Kidney epithelial cell (primary cell): ENCODE measurements at regions not wholly inside any gene's neighbourhood (a gene's known extent, or its start where the extent isn't known, plus 50 kb on each side); places are given as distances from the start of the nearest gene placed in this dataset.

ENCODE experiments used
- DNase-seq: peaks from one replicate; pipeline ENCODE4 v3.0.0-alpha.2; 2010; ENCODE audit warnings: low read depth
- H3K27me3 ChIP-seq: 2 replicates; pipeline ENCODE4 v1.6.0; 2011; ENCODE audit warnings: low read length; ENCODE audit not compliant: control insufficient read depth, insufficient read depth
- H3K36me3 ChIP-seq: 2 replicates; pipeline ENCODE4 v1.5.1; 2011; ENCODE audit warnings: low read length; ENCODE audit not compliant: control insufficient read depth, insufficient read depth
- H3K4me3 ChIP-seq: 2 replicates; pipeline ENCODE4 v1.5.1; 2011; ENCODE audit warnings: low read depth, mild to moderate bottlenecking, control low read depth, low read length
- TF ChIP-seq, protein P1 (sequence below): IDR thresholded peaks from 2 replicates; pipeline ENCODE4 v1.5.1; 2011; ENCODE audit warnings: mild to moderate bottlenecking, moderate library complexity, low read length, control low read depth, inconsistent platforms; ENCODE audit not compliant: insufficient read depth, poor library complexity, severe bottlenecking

- Histone ChIP-seq H3K36me3 (no peaks in the 10 kb centered on the region), H3K27me3 (no peaks in the 10 kb centered on the region), H3K4me3 (no peak overlapping the region)
- TF ChIP-seq, protein P1, sequence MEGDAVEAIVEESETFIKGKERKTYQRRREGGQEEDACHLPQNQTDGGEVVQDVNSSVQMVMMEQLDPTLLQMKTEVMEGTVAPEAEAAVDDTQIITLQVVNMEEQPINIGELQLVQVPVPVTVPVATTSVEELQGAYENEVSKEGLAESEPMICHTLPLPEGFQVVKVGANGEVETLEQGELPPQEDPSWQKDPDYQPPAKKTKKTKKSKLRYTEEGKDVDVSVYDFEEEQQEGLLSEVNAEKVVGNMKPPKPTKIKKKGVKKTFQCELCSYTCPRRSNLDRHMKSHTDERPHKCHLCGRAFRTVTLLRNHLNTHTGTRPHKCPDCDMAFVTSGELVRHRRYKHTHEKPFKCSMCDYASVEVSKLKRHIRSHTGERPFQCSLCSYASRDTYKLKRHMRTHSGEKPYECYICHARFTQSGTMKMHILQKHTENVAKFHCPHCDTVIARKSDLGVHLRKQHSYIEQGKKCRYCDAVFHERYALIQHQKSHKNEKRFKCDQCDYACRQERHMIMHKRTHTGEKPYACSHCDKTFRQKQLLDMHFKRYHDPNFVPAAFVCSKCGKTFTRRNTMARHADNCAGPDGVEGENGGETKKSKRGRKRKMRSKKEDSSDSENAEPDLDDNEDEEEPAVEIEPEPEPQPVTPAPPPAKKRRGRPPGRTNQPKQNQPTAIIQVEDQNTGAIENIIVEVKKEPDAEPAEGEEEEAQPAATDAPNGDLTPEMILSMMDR: no peak
- DNase-seq: no peak
Observed at GRCh38 chr3:150118219-150118618, 147.5 kb upstream of the PFN2 start.

DNA sequence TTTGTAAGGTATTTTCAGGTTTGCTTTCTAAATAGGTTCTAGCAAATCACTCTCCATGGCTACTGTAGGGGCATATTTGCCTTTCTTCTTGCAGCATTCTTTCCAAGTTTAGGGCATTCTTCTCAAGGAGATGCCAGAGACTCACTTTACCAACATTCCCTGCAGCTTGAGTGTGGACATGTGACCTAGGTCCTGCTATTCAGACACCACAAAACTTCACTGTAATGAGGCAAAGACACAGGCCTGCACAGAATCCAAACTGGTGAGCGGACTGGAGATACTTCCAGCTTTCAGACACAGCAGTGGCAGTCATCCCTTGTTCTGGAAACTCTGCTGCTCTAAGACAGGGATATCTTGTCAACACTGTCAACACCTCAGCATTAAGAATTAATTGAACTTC, 146.4 kb upstream of the PFN2 start:
- Histone ChIP-seq H3K4me3 (no peak overlapping the region), H3K27me3 (no peaks in the 10 kb centered on the region), H3K36me3 (no peaks in the 10 kb centered on the region)
- no peak for DNase-seq
- TF ChIP-seq, protein P1: no peak

DNA sequence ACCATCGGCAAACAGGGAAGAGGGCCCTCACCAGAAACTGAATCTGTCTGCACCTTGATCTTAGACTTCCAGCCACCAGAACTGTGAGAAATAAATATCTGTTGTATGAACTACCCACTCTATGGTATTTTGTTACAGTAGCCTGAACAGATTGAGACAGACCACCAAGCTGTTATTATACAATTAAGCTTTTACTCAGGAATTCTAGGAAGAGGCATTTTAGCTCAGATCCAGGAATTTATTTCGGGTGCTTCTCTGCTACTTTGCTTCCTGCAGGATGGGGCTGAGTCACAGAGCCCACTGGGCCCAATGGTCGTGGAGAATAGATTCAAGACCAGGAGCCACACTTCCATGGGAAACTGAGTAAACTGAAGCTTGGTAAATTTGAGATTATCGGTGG, 145.5 kb upstream of the PFN2 start:
- DNase-seq: no peak
- no peaks in the 10 kb centered on the region for H3K36me3 ChIP-seq
- H3K27me3 ChIP-seq: no peaks in the 10 kb centered on the region
- TF ChIP-seq, protein P1: no peak
- H3K4me3 ChIP-seq: no peak overlapping the region

GRCh38 chr3:150114873-150115540, 144.3 kb upstream of the PFN2 start:
- no peaks in the 10 kb centered on the region for H3K36me3 ChIP-seq
- TF ChIP-seq, protein P1: no peak
- no peak for DNase-seq

GRCh38 chr3:150114273-150114672, 143.6 kb upstream of the PFN2 start:
- Histone ChIP-seq H3K27me3 (no peaks in the 10 kb centered on the region), H3K36me3 (no peaks in the 10 kb centered on the region), H3K4me3 (no peak overlapping the region)
- no peak for DNase-seq
- TF ChIP-seq, protein P1: no peak

More at GRCh38 chr3:150114873-150115540, 144.3 kb upstream of the PFN2 start:
- H3K27me3 ChIP-seq: no peaks in the 10 kb centered on the region
- no peak overlapping the region for H3K4me3 ChIP-seq

DNA sequence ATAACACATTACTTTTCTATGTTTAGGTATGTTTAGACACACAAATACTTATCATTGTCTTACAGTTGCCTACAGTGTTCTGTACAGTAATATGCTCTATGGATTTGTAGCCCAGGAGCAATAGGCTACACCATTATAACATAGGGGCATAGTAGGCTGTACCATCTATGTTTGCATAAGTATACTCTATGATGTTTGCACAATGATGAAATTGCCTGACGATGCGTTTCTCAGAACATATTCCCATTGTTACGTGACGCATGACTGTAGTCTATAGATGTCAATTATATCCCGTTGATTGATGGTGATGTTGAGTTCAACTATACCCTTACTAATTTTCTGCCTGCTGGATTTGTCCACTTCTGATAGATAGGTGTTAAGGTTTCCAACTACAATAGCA, 139.4 kb upstream of the PFN2 start:
- no peaks in the 10 kb centered on the region for H3K36me3 ChIP-seq
- no peak for DNase-seq
- no peaks in the 10 kb centered on the region for H3K27me3 ChIP-seq
- TF ChIP-seq, protein P1: no peak
- no peak overlapping the region for H3K4me3 ChIP-seq
